GM12874 (cell line): ENCODE measurements at regions not wholly inside any gene's neighbourhood (a gene's known extent, or its start where the extent isn't known, plus 50 kb on each side); places are given as distances from the start of the nearest gene placed in this dataset.

Experiments
- CTCF ChIP-seq: IDR thresholded peaks from 2 replicates; pipeline ENCODE4 v1.5.1; 2011; ENCODE audit warnings: low read depth, mild to moderate bottlenecking, control low read depth, low read length, moderate library complexity; ENCODE audit not compliant: insufficient read depth

GRCh38 chr18:22115573-22115972, 53.8 kb upstream of the GATA6 start:
- no peak for TF ChIP-seq CTCF
